NCI-H524 (cell line): ENCODE measurements at regions not wholly inside any gene's neighbourhood (a gene's known extent, or its start where the extent isn't known, plus 50 kb on each side); places are given as distances from the start of the nearest gene placed in this dataset.

Experiments used
- DNase-seq, 2 experiments: peaks; one replicate each; lab custom pipeline; 2025; lab: John Stamatoyannopoulos, UW

DNA sequence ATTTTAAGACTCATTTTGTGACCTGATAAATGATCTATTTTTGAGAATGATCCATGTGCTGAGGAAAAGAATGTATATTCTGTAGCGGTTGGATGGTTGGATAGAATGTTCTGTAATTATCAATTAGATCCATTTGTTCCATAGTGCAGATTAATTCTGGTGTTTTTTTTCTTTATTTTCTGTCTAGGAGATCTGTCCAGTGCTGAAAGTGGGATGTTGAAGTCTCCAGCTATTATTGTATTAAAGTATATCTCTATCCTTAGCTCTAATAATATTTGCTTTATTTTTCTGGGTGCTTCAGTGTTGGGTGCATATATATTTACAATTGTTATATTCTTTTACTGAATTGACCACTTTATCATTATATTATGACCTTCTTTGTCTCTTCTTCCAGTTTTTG lies 1344.9 kb upstream of the TENM3 start:
- no peak for DNase-seq

- no peak for DNase-seq
These were observed 1342.4 kb upstream of the TENM3 start for GRCh38 chr4:180900781-180901180.

DNA sequence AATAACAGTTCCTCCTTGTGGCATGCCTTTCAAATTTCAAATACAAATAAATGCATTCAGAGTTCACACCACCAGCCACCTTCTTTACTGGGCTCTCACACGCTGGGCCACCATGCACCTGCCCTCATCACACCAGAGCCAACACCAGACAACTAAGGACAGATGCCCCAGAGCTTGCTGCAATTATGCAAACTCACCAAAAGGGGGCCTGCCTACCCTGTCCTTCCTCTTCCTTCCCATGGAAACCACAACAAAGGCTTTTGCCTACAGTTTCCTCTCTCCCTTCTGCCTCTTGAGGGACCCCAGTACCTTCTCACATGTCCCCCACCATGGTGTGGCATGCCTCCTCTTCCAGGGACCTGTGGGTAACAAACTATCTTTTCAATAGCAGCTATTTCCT lies 1333.9 kb upstream of the TENM3 start:
- peak in 1 of 2 experiments; percentile 1 for DNase-seq

GRCh38 chr4:180913750-180914149 lies 1329.5 kb upstream of the TENM3 start:
- no peak for DNase-seq

DNA sequence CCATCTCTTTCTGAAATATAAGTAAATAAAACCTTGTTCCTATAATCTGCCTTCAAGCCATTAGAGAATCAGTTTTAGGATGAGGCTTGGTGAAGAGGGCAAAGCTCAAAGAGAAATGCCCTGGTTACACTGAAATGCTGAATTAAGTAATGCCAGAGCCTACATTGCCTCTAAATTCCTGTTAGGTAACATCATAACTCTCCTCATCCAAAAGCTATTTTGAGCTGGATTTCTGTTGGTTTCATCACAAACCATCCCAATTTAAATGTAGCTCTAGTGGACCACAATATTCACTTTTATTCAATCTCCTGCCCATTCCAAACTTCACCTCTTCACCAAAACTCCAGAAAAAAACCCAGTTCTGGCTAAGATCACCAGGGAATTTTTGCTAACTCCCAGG lies 1319.7 kb upstream of the TENM3 start:
- DNase-seq, result no peak

GRCh38 chr4:180925805-180926204 lies 1317.4 kb upstream of the TENM3 start:
- no peak for DNase-seq

- no peak for DNase-seq
These were observed 1316.9 kb upstream of the TENM3 start for GRCh38 chr4:180926277-180926676.

- DNase-seq, result no peak
These were observed 1310.7 kb upstream of the TENM3 start for GRCh38 chr4:180932370-180933001.

DNA sequence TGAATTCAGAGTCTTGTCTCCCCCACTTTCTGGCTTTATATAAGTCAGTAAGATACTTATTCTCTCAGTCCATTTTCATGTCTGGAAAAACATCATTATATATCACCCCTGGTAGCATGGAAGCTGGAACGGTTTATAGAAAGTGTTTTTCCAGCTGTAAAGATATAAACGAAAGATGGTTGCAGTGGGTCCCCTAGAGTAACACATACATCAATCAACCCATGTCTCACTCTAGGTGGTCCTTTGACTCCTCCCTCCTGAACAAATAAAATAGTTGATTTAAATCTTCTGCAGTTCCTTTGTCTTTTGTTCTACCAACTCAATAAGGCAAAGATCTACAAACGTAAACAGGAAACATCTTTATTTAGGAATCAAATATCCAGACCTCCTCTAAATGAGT lies 1306.1 kb upstream of the TENM3 start:
- no peak for DNase-seq

GRCh38 chr4:180940680-180941079 lies 1302.5 kb upstream of the TENM3 start:
- no peak for DNase-seq

DNA sequence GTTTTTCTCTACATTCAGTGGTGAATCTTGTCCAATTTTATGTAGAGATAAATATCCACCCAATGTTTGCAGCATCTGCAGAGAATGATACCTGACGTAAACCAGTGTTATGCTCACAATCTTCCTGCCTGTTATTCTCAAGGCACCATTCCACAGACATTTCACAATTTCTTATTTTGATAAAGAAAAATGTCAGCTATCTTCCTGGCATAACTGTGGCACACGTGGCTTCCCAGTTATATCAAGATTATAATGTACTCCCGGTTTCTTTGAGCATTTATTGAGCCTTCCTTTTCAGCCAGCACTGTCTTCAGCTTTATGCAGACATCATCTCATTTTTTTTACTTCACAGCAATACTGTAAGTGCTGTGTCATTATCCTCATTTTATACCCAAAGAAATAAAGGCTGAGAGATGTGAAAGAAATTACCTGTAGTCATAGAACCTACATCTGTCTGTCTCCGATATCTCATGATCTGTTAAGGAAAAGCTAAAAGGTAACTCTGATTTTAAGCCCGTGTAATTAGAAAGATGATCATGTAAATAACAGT lies 1300.8 kb upstream of the TENM3 start:
- no peak for DNase-seq

DNA sequence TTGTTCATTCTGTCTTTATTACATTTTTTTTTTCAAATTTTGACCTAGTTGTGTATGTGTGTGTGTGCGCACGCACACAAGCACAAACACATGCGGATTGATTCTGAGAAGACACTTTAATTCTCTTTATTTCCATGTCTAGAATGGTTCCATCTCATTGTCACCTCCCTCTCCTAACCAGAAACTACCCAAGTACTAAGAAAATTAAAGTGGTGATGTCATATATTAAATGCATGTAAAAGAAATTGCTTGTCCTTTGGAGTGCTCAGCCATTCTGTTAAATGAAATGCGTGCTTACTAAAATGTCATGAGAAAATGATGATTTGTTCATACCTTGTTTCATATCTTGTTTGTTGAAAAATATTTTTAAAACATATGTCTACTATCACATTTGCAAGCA lies 1297.0 kb upstream of the TENM3 start:
- DNase-seq, result no peak

- peak in 1 of 2 experiments; percentile 2 for DNase-seq
These were observed 1295.8 kb upstream of the TENM3 start for GRCh38 chr4:180947425-180947824.

- no peak for DNase-seq
These were observed 1293.6 kb upstream of the TENM3 start for GRCh38 chr4:180949424-180950213.

GRCh38 chr4:180950377-180950776 lies 1292.8 kb upstream of the TENM3 start:
- DNase-seq, result no peak

DNA sequence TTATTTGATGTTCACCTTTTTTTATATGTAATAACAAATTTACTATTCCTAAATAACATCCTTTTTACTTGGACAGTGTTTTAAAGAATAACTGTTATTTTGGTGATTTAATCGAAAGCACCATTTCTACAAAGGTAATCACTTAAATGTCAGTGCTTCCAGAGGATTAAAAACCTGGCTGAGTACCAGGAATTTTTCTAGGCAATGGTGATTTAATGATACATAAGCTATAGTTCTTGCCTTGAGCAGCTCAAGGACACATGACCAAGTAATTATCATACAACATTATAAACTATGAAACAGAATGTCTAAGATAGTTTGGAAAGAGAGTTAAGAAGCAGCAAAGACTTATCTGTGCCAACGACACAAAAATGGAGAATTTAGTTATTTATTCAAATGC lies 1291.9 kb upstream of the TENM3 start:
- no peak for DNase-seq

DNA sequence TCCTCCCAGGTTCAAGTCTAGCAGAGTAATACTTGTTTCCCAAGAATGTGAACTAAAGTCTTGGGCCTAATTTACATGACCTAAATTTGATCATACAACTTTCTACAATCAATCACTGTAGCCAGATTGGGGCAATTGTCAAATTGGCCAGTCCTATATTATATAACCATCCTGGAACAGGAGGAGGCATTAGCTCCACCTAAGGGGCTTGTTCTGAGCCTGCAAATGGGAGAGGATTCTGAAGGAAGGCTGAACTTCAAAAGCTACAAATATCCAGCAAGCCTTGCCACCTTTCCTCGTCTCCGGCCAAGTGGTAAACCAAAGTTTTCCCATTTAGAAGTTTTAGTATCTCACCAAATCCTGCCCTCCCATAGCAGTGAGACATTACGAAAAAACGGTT lies 1289.6 kb upstream of the TENM3 start:
- DNase-seq, result peak in 1 of 2 experiments; percentile 17

GRCh38 chr4:180960743-180961401 lies 1282.3 kb upstream of the TENM3 start:
- DNase-seq, result peak in 1 of 2 experiments; percentile 45

DNA sequence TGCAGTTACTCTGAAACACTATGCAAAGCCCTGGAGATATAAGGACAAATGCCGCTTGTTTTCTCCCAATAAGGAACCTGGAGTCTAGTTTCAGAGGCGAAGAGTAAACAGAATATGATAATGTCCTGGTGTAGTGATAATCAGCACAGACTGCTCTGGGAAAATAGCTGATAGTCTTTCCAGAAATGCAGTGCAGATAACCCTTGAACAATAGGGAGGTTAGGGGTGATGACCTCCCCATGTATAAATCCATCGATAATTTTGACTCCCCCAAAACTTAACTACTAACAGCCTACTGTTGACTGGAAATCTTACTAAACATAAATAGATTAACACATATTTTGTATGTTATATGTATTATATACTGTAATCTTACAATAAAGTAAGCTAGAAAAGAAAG lies 1280.9 kb upstream of the TENM3 start:
- no peak for DNase-seq

- DNase-seq, result no peak
These were observed 1276.9 kb upstream of the TENM3 start for GRCh38 chr4:180966312-180966711.

GRCh38 chr4:180967936-180968335 lies 1275.3 kb upstream of the TENM3 start:
- no peak for DNase-seq

GRCh38 chr4:180973894-180974293 lies 1269.3 kb upstream of the TENM3 start:
- no peak for DNase-seq

GRCh38 chr4:180990931-180991330 lies 1252.3 kb upstream of the TENM3 start:
- no peak for DNase-seq
